ENCODE measurements at regions not wholly inside any gene's neighbourhood (a gene's known extent, or its start where the extent isn't known, plus 50 kb on each side); places are given as distances from the start of the nearest gene placed in this dataset.

- intact Hi-C loops (cut with micrococcal nuclease) (no loop called here), dilution Hi-C loops (cut with HindIII; ENCODE audit: low sequenced_read_pairs, unreplicated experiment) (no loop called here), in situ Hi-C loops (cut with MboI; ENCODE audit: low sequenced_read_pairs) (no loop called here)
- TF ChIP-seq RFX5 (IDR thresholded peaks at IDR 0.05; ENCODE audit: low read depth, low read length) (no peak), CHD1 (IDR thresholded peaks at IDR 0.05; ENCODE audit: low read depth, low read length) (no peak)
- Histone ChIP-seq H3K27me3 (ENCODE audit: control insufficient read depth, insufficient read depth, low read length) (no peaks in the 10 kb centered on the region), H3K36me3 (ENCODE audit: control insufficient read depth, insufficient read depth, low read length) (no peaks in the 10 kb centered on the region), H3K27ac (ENCODE audit: insufficient read depth, low read length) (no peak overlapping the region), H3K9me1 (ENCODE audit: insufficient read depth, low read length) (no peaks in the 10 kb centered on the region), H3K79me1 (ENCODE audit: low read depth in 1 of 2, low read length in 2 of 2) (no peaks in the 10 kb centered on the region), H2AK5ac (ENCODE audit: low read depth, low read length) (no peak overlapping the region), H3K4me2 (ENCODE audit: low read depth, low read length) (no peak overlapping the region), H4K91ac (ENCODE audit: insufficient read depth, low read depth, low read length) (no peak overlapping the region), H4K8ac (ENCODE audit: low read depth in 2 of 2, low read length in 2 of 2) (no peak overlapping the region), H3K14ac (replicated peaks; ENCODE audit: low read depth, low read length) (no peak overlapping the region), H3K4ac (ENCODE audit: low read depth, low read length) (no peak overlapping the region), H2BK15ac (ENCODE audit: low read depth, low read length) (no peak overlapping the region), H3K4me1 (ENCODE audit: control insufficient read depth, insufficient read depth, low read length) (no peaks in the 10 kb centered on the region), H2BK5ac (ENCODE audit: low read depth, low read length, poor library complexity, severe bottlenecking) (no peak overlapping the region), H2BK120ac (ENCODE audit: low read depth, low read length) (no peak overlapping the region), H3K56ac (ENCODE audit: extremely low read depth, insufficient read depth, low read length) (no peak overlapping the region), H3K4me3 (ENCODE audit: insufficient read depth, low read depth, low read length) (no peak overlapping the region), H3K18ac (ENCODE audit: low read depth, low read length) (no peak overlapping the region), H3K23ac (ENCODE audit: low read depth, low read length) (no peak overlapping the region), H4K20me1 (ENCODE audit: insufficient read depth, low read length) (no peaks in the 10 kb centered on the region), H2AK9ac (replicated peaks; ENCODE audit: low read depth, low read length, poor library complexity) (no peak overlapping the region), H4K5ac (ENCODE audit: low read depth, low read length) (no peak overlapping the region), H2AFZ (replicated peaks; ENCODE audit: low read length, poor library complexity) (no peak overlapping the region), H3K9ac (ENCODE audit: low read depth, low read length) (no peak overlapping the region), H2BK20ac (ENCODE audit: low read depth, low read length) (no peak overlapping the region), H3K9me3 (ENCODE audit: control insufficient read depth, insufficient read depth, low read length) (no peaks in the 10 kb centered on the region)
- ChIA-PET CTCF (no interaction called here), POLR2A (ENCODE audit: unreplicated experiment) (no interaction called here)
- ATAC-seq (ENCODE audit: low read depth): no peak
- DNase-seq: no peak
- BruUV-seq (replicated peaks): no TSS peak
- 44% methylated on average over 2 of the region's 6 CpGs; no CpG with 5 or more reads in 1 of the 2 experiments for WGBS, 2 experiments (ENCODE audit: extremely low coverage in 2 of 2, insufficient read length in 1 of 2)
Measured at GRCh38 chr15:61682891-61683735, 377.1 kb downstream of the VPS13C start.
